Body of pancreas (tissue), 4 donors: ENCODE measurements at regions not wholly inside any gene's neighbourhood (a gene's known extent, or its start where the extent isn't known, plus 50 kb on each side); places are given as distances from the start of the nearest gene placed in this dataset.

ENCODE experiments used
- CTCF ChIP-seq, 7 experiments: fragments of 450-650 bp in 4 of 7; fragments of 200-600 bp in 3 of 7; sonication (generic) in 3 of 7; IDR thresholded peaks; one replicate each; pipeline ENCODE4 v1.5.1; 2016 to 2019; ENCODE audit warnings: antibody characterized with exemption in 7 of 7
- POLR2A ChIP-seq, 3 donors: fragments of 450-650 bp; IDR thresholded peaks; one replicate each; pipeline ENCODE4 v1.6.1; 2016; ENCODE audit warnings: antibody characterized with exemption in 3 of 3, mild to moderate bottlenecking in 2 of 3

GRCh38 chr5:96065685-96066385, 104.2 kb upstream of the ELL2 start:
- TF ChIP-seq POLR2A (IDR thresholded peaks at IDR 0.05) (no peak), CTCF (IDR thresholded peaks at IDR 0.05) (no peak)
